ENCODE measurements at regions not wholly inside any gene's neighbourhood (a gene's known extent, or its start where the extent isn't known, plus 50 kb on each side); places are given as distances from the start of the nearest gene placed in this dataset.

- H3K4me3 ChIP-seq (replicated peaks in 1 of 3) = no peak overlapping the region
- peak overlapping the region in 2 of 3 donors; percentile 78 to 84 for H3K27ac ChIP-seq
- H3K36me3 ChIP-seq = no peaks in the 10 kb centered on the region
- no peak for DNase-seq
- TF ChIP-seq CTCF (IDR thresholded peaks at IDR 0.05) (no peak), POLR2A (IDR thresholded peaks at IDR 0.05) (no peak)
- no peaks in the 10 kb centered on the region for H3K9me3 ChIP-seq
- intact Hi-C loops (cut with DNase I) = no loop called here
- no peaks in the 10 kb centered on the region for H3K27me3 ChIP-seq
- peaks cover 29 to 37% of the 10 kb centered on the region in 2 donors for H3K4me1 ChIP-seq
Measured at GRCh38 chr9:2496934-2497333, 124.7 kb upstream of the VLDLR start.

GRCh38 chr9:2497666-2498400, 123.8 kb upstream of the VLDLR start:
- Histone ChIP-seq H3K27ac (peak overlapping the region in 1 of 3 donors; percentile 30), H3K36me3 (no peaks in the 10 kb centered on the region), H3K4me1 (peaks cover 26 to 32% of the 10 kb centered on the region in 2 donors), H3K4me3 (replicated peaks in 1 of 3) (no peak overlapping the region), H3K9me3 (no peaks in the 10 kb centered on the region), H3K27me3 (no peaks in the 10 kb centered on the region)
- intact Hi-C loops (cut with DNase I) = no loop called here
- TF ChIP-seq POLR2A (IDR thresholded peaks at IDR 0.05) (no peak), CTCF (IDR thresholded peaks at IDR 0.05) (no peak)
- no peak for DNase-seq
- 72 to 75% methylated on average over 5 of the region's 5 CpGs for WGBS, 2 donors

GRCh38 chr9:2502210-2502609, 119.4 kb upstream of the VLDLR start:
- Histone ChIP-seq H3K27ac (no peak overlapping the region), H3K4me1 (peaks cover 7 to 13% of the 10 kb centered on the region in 2 donors), H3K36me3 (no peaks in the 10 kb centered on the region), H3K4me3 (replicated peaks in 1 of 3) (no peak overlapping the region), H3K27me3 (no peaks in the 10 kb centered on the region), H3K9me3 (no peaks in the 10 kb centered on the region)
- no peak for TF ChIP-seq CTCF (IDR thresholded peaks at IDR 0.05)
- no peak for TF ChIP-seq POLR2A (IDR thresholded peaks at IDR 0.05)
- DNase-seq = no peak
- 98 to 100% methylated on average over 3 of the region's 3 CpGs for WGBS, 2 donors
- intact Hi-C loops (cut with DNase I) = no loop called here

GRCh38 chr9:2502760-2503159, 118.8 kb upstream of the VLDLR start:
- H3K36me3 ChIP-seq = no peaks in the 10 kb centered on the region
- DNase-seq = no peak
- H3K4me3 ChIP-seq (replicated peaks in 1 of 3) = no peak overlapping the region
- H3K27me3 ChIP-seq = no peaks in the 10 kb centered on the region
- no peak overlapping the region for H3K27ac ChIP-seq
- intact Hi-C loops (cut with DNase I) = no loop called here
- peaks cover 7 to 12% of the 10 kb centered on the region in 2 donors for H3K4me1 ChIP-seq
- 83 to 87% methylated on average over 2 of the region's 2 CpGs for WGBS, 2 donors
- H3K9me3 ChIP-seq = no peaks in the 10 kb centered on the region
- TF ChIP-seq CTCF (IDR thresholded peaks at IDR 0.05) (no peak), POLR2A (IDR thresholded peaks at IDR 0.05) (no peak)

- H3K27me3 ChIP-seq = no peaks in the 10 kb centered on the region
- 32 to 35% methylated on average over 3 of the region's 3 CpGs for WGBS, 2 donors
- no peaks in the 10 kb centered on the region for H3K36me3 ChIP-seq
- H3K4me1 ChIP-seq = peaks cover 15 to 19% of the 10 kb centered on the region in 2 donors
- TF ChIP-seq POLR2A (IDR thresholded peaks at IDR 0.05) (no peak), CTCF (IDR thresholded peaks at IDR 0.05) (no peak)
- intact Hi-C loops (cut with DNase I) = no loop called here
- peak; percentile 45 to 60 for DNase-seq
- H3K4me3 ChIP-seq (replicated peaks in 1 of 3) = no peak overlapping the region
- H3K9me3 ChIP-seq = no peaks in the 10 kb centered on the region
- H3K27ac ChIP-seq = peak overlapping the region in 1 of 3 donors; percentile 2
Measured at GRCh38 chr9:2506321-2506720, 115.3 kb upstream of the VLDLR start.
